Islet precursor cell (in vitro differentiated cells): ENCODE measurements at regions not wholly inside any gene's neighbourhood (a gene's known extent, or its start where the extent isn't known, plus 50 kb on each side); places are given as distances from the start of the nearest gene placed in this dataset.
A peak's percentile ranks its signal among the peaks of the same experiment; 100 is the strongest.

ENCODE experiments used
- DNase-seq: peaks from one replicate; pipeline ENCODE4 v3.0.0-alpha.2; 2018

- DNase-seq: no peak
Measured at GRCh38 chr10:130434446-130435385, 298.5 kb downstream of the GLRX3 start.

- DNase-seq: no peak
Measured at GRCh38 chr10:130435961-130436360, 299.8 kb downstream of the GLRX3 start.

GRCh38 chr10:130438861-130439260 is 302.7 kb downstream of the GLRX3 start:
- DNase-seq: no peak

- DNase-seq: no peak
Measured at GRCh38 chr10:130439766-130440165, 303.6 kb downstream of the GLRX3 start.

- peak; percentile 25 for DNase-seq
Measured at GRCh38 chr10:130440494-130440893, 304.3 kb downstream of the GLRX3 start.

GRCh38 chr10:130440971-130441370 is 304.8 kb downstream of the GLRX3 start:
- DNase-seq: no peak

GRCh38 chr10:130443066-130443465 is 306.9 kb downstream of the GLRX3 start:
- DNase-seq: no peak

- no peak for DNase-seq
Measured at GRCh38 chr10:130453036-130453720, 317.0 kb downstream of the GLRX3 start.

- no peak for DNase-seq
Measured at GRCh38 chr10:130453721-130454542, 317.7 kb downstream of the GLRX3 start.

GRCh38 chr10:130454543-130455000 is 318.4 kb downstream of the GLRX3 start:
- no peak for DNase-seq

GRCh38 chr10:130455111-130455695 is 319.0 kb downstream of the GLRX3 start:
- no peak for DNase-seq

GRCh38 chr10:130455791-130456190 is 319.6 kb downstream of the GLRX3 start:
- no peak for DNase-seq

GRCh38 chr10:130456616-130457015 is 320.4 kb downstream of the GLRX3 start:
- DNase-seq: no peak

GRCh38 chr10:130458509-130458908 is 322.3 kb downstream of the GLRX3 start:
- DNase-seq: no peak

- no peak for DNase-seq
Measured at GRCh38 chr10:130459011-130459410, 322.8 kb downstream of the GLRX3 start.

GRCh38 chr10:130459851-130460490 is 323.8 kb downstream of the GLRX3 start:
- no peak for DNase-seq

GRCh38 chr10:130461631-130462030 is 325.4 kb downstream of the GLRX3 start:
- no peak for DNase-seq

GRCh38 chr10:130463104-130463875 is 327.1 kb downstream of the GLRX3 start:
- no peak for DNase-seq

GRCh38 chr10:130463876-130464364 is 327.7 kb downstream of the GLRX3 start:
- DNase-seq: peak; percentile 38

GRCh38 chr10:130464426-130464825 is 328.2 kb downstream of the GLRX3 start:
- DNase-seq: no peak
